PC-3 (cell line): ENCODE measurements at regions not wholly inside any gene's neighbourhood (a gene's known extent, or its start where the extent isn't known, plus 50 kb on each side); places are given as distances from the start of the nearest gene placed in this dataset.
"Not testable (repeated sequence)": the region's sequence is repeated elsewhere in the genome, so short reads cannot be mapped to it uniquely, and the experiment has no call there.

ENCODE experiments used
- ATAC-seq: fragments of 200-7000 bp; cut with Tn5 transposase; 2 replicates; pipeline ENCODE4 v1.9.1; 2020; ENCODE audit warnings: mild to moderate bottlenecking, moderate library complexity
- BruUV-seq: library from RNA; stranded (reverse); fragments of 400-500 nt; replicated peaks from 2 replicates; lab custom pipeline; 2021; lab: Mats Ljungman, UMichigan
- CTCF ChIA-PET: fragments of 300-600 bp; sonication (Branson Sonifier 250); formaldehyde crosslinking; loops from one replicate; lab custom pipeline; 2022; ENCODE audit warnings: antibody characterized with exemption; lab: Charles Lee
- POLR2A ChIA-PET: fragments of 300-600 bp; sonication (Branson Sonifier 250); formaldehyde crosslinking; loops from one replicate; lab custom pipeline; 2022; ENCODE audit warnings: antibody characterized with exemption; ENCODE audit not compliant: unreplicated experiment; lab: Charles Lee
- DNase-seq: peaks from one replicate; pipeline ENCODE4 v3.0.0-alpha.2; 2015
- H2AFZ ChIP-seq: fragments of 300-600 bp; sonication (generic); 2 replicates; pipeline ENCODE4 v1.6.0; 2016; ENCODE audit warnings: antibody characterized with exemption, low read length
- H3F3A ChIP-seq: fragments of 300-600 bp; sonication (generic); one replicate; pipeline ENCODE4 v1.6.0; 2017; ENCODE audit warnings: antibody characterized with exemption, low read length, control low read depth, mild to moderate bottlenecking; ENCODE audit not compliant: unreplicated experiment
- H3K27ac ChIP-seq: fragments of 300-600 bp; sonication (generic); 2 replicates; pipeline ENCODE4 v1.5.1; 2016; ENCODE audit warnings: mild to moderate bottlenecking, low read length
- H3K27me3 ChIP-seq: fragments of 300-600 bp; sonication (generic); 2 replicates; pipeline ENCODE4 v1.6.1; 2016; ENCODE audit warnings: low read length, mixed read lengths
- H3K36me3 ChIP-seq: fragments of 300-600 bp; sonication (generic); 2 replicates; pipeline ENCODE4 v1.6.1; 2016; ENCODE audit warnings: low read depth, mixed run types, low read length, mixed read lengths
- H3K4me1 ChIP-seq: fragments of 300-600 bp; sonication (generic); 2 replicates; pipeline ENCODE4 v1.5.1; 2016; ENCODE audit warnings: low read length; ENCODE audit not compliant: insufficient read depth
- H3K4me2 ChIP-seq: fragments of 300-600 bp; sonication (generic); 2 replicates; pipeline ENCODE4 v1.6.0; 2016; ENCODE audit warnings: low read length
- H3K4me3 ChIP-seq: fragments of 300-600 bp; sonication (generic); 2 replicates; pipeline ENCODE4 v1.5.1; 2016; ENCODE audit warnings: mild to moderate bottlenecking, low read length, mixed read lengths
- H3K79me2 ChIP-seq: fragments of 300-600 bp; sonication (generic); 2 replicates; pipeline ENCODE4 v1.6.1; 2017; ENCODE audit warnings: low read length, mixed read lengths
- H3K9ac ChIP-seq: fragments of 300-600 bp; sonication (generic); 2 replicates; pipeline ENCODE4 v1.6.0; 2016; ENCODE audit warnings: mild to moderate bottlenecking, low read length
- H3K9me2 ChIP-seq: fragments of 300-600 bp; sonication (generic); replicated peaks from 2 replicates; pipeline ENCODE4 v1.6.1; 2016; ENCODE audit warnings: mixed run types, low read length, mixed read lengths
- H3K9me3 ChIP-seq: fragments of 300-600 bp; sonication (generic); 2 replicates; pipeline ENCODE4 v1.6.1; 2016; ENCODE audit warnings: low read length, mixed read lengths
- H4K20me1 ChIP-seq: fragments of 300-600 bp; sonication (generic); 2 replicates; pipeline ENCODE4 v1.6.1; 2016; ENCODE audit warnings: low read length, mixed read lengths
- CTCF ChIP-seq: fragments of 300-600 bp; sonication (generic); conservative IDR thresholded peaks from 2 replicates; pipeline ENCODE4 v1.5.1; 2017; ENCODE audit warnings: antibody characterized with exemption, low read depth, mild to moderate bottlenecking, low read length
- EZH2 ChIP-seq: fragments of 300-600 bp; sonication (generic); IDR thresholded peaks from one replicate; pipeline ENCODE4 v1.6.1; 2017; ENCODE audit warnings: antibody characterized with exemption, mild to moderate bottlenecking, low read length; ENCODE audit not compliant: unreplicated experiment
- EZH2phosphoT487 ChIP-seq: fragments of 300-600 bp; sonication (generic); IDR thresholded peaks from 2 replicates; pipeline ENCODE4 v1.6.1; 2018; ENCODE audit warnings: mild to moderate bottlenecking, antibody characterized with exemption, low read length, borderline replicate concordance
- intact Hi-C: fragments of 100-400 bp; cut with micrococcal nuclease; formaldehyde crosslinking; loops from 2 replicates; pipeline ENCODE4 v1.9.0; 2023

GRCh38 chr12:48409938-48410337 is 59.2 kb upstream of the ZNF641 start:
- H4K20me1 ChIP-seq, intact Hi-C loops, BruUV-seq, H3K9ac ChIP-seq, H3K36me3 ChIP-seq, H2AFZ ChIP-seq, POLR2A ChIA-PET, ATAC-seq, H3K27ac ChIP-seq, H3K4me3 ChIP-seq, H3K79me2 ChIP-seq, H3K9me3 ChIP-seq, H3K4me2 ChIP-seq, H3K4me1 ChIP-seq, H3K9me2 ChIP-seq, CTCF ChIA-PET, H3F3A ChIP-seq: not testable (repeated sequence)
- peaks cover 32% of the 10 kb centered on the region for H3K27me3 ChIP-seq
- DNase-seq, result peak; percentile 3

GRCh38 chr12:48413388-48413787 is 59.0 kb upstream of the ANP32D start:
- TF ChIP-seq EZH2phosphoT487 (no peak), EZH2 (no peak), CTCF (no peak)
- Histone ChIP-seq H3K4me2 (no peak overlapping the region), H2AFZ (no peak overlapping the region), H3F3A (no peaks in the 10 kb centered on the region), H4K20me1 (no peaks in the 10 kb centered on the region), H3K9me2 (no peaks in the 10 kb centered on the region), H3K36me3 (no peaks in the 10 kb centered on the region), H3K27me3 (peaks cover 63% of the 10 kb centered on the region), H3K79me2 (no peaks in the 10 kb centered on the region), H3K9me3 (no peaks in the 10 kb centered on the region), H3K4me1 (no peaks in the 10 kb centered on the region), H3K4me3 (no peak overlapping the region), H3K27ac (no peak overlapping the region), H3K9ac (no peak overlapping the region)
- ChIA-PET CTCF (no interaction called here), POLR2A (no interaction called here)
- DNase-seq, result no peak
- no TSS peak for BruUV-seq
- intact Hi-C loops, result no loop called here
- ATAC-seq, result no peak

GRCh38 chr12:48414021-48414420 is 58.3 kb upstream of the ANP32D start:
- BruUV-seq, result no TSS peak
- ATAC-seq, result no peak
- CTCF ChIA-PET, result no interaction called here

More at GRCh38 chr12:48414021-48414420, 58.3 kb upstream of the ANP32D start:
- Histone ChIP-seq H3K9me3 (no peaks in the 10 kb centered on the region), H3K27ac (no peak overlapping the region), H3K27me3 (peaks cover 67% of the 10 kb centered on the region), H2AFZ (no peak overlapping the region), H4K20me1 (no peaks in the 10 kb centered on the region), H3K4me1 (no peaks in the 10 kb centered on the region), H3F3A (no peaks in the 10 kb centered on the region), H3K9me2 (no peaks in the 10 kb centered on the region), H3K36me3 (no peaks in the 10 kb centered on the region), H3K4me3 (no peak overlapping the region), H3K4me2 (no peak overlapping the region), H3K9ac (no peak overlapping the region), H3K79me2 (no peaks in the 10 kb centered on the region)
- no peak for DNase-seq
- intact Hi-C loops, result no loop called here
- POLR2A ChIA-PET, result no interaction called here
- TF ChIP-seq CTCF, result no peak
- TF ChIP-seq EZH2phosphoT487, result no peak
- no peak for TF ChIP-seq EZH2
